WTC11 (cell line): ENCODE measurements at regions not wholly inside any gene's neighbourhood (a gene's known extent, or its start where the extent isn't known, plus 50 kb on each side); places are given as distances from the start of the nearest gene placed in this dataset.

Experiments
- ATAC-seq: fragments of 200-7000 bp; cut with Tn5 transposase; 2 replicates; pipeline ENCODE4 v1.10.0; 2021; ENCODE audit warnings: mild to moderate bottlenecking, moderate library complexity
- CTCF ChIA-PET: fragments of 300-600 bp; sonication (Branson Sonifier 250); formaldehyde crosslinking; loops from one replicate; lab custom pipeline; 2021; ENCODE audit warnings: antibody characterized with exemption; lab: Charles Lee
- POLR2A ChIA-PET: fragments of 350-600 bp; sonication (Branson Sonifier 250); formaldehyde crosslinking; loops from one replicate; lab custom pipeline; 2021; ENCODE audit warnings: antibody characterized with exemption; lab: Charles Lee
- DNase-seq: peaks from one replicate; pipeline ENCODE4 v3.0.0; 2021; ENCODE audit warnings: low spot score
- H3K27ac Mint-ChIP-seq: 2 replicates; pipeline ENCODE4 v1.8.0; 2021; ENCODE audit warnings: mixed read lengths
- H3K27me3 Mint-ChIP-seq: 2 replicates; pipeline ENCODE4 v1.8.0; 2021; ENCODE audit warnings: low read depth, mild to moderate bottlenecking, moderate library complexity, mixed read lengths
- H3K36me3 Mint-ChIP-seq: 2 replicates; pipeline ENCODE4 v1.8.0; 2021; ENCODE audit warnings: mixed read lengths
- H3K4me1 Mint-ChIP-seq: 2 replicates; pipeline ENCODE4 v1.8.0; 2022; ENCODE audit warnings: mixed read lengths
- H3K4me3 Mint-ChIP-seq: 2 replicates; pipeline ENCODE4 v1.8.0; 2021; ENCODE audit warnings: mild to moderate bottlenecking, moderate library complexity, mixed read lengths
- H3K9me3 Mint-ChIP-seq: 2 replicates; pipeline ENCODE4 v1.8.0; 2021; ENCODE audit warnings: mixed read lengths
- ARID4B ChIP-seq: sonication (generic); formaldehyde crosslinking; IDR thresholded peaks from 2 replicates; pipeline ENCODE4 v1.8.0; 2023; ENCODE audit warnings: missing genetic modification reagents, mild to moderate bottlenecking, borderline replicate concordance
- CBFB ChIP-seq: sonication (generic); formaldehyde crosslinking; IDR thresholded peaks from 2 replicates; pipeline ENCODE4 v1.8.1; 2022; ENCODE audit warnings: mild to moderate bottlenecking, low read depth, missing genetic modification reagents
- E2F5 ChIP-seq: sonication (generic); formaldehyde crosslinking; IDR thresholded peaks from 2 replicates; pipeline ENCODE4 v1.8.1; 2022; ENCODE audit warnings: mild to moderate bottlenecking, moderate library complexity, missing genetic modification reagents
- NFE2L1 ChIP-seq: sonication (generic); formaldehyde crosslinking; IDR thresholded peaks from 2 replicates; pipeline ENCODE4 v1.8.1; 2023; ENCODE audit warnings: missing genetic modification reagents
- NR2C2 ChIP-seq: sonication (generic); formaldehyde crosslinking; IDR thresholded peaks from 2 replicates; pipeline ENCODE4 v1.8.0; 2022; ENCODE audit warnings: mild to moderate bottlenecking, missing genetic modification reagents
- PREB ChIP-seq: sonication (generic); formaldehyde crosslinking; IDR thresholded peaks from 2 replicates; pipeline ENCODE4 v1.8.1; 2022; ENCODE audit warnings: mild to moderate bottlenecking, missing genetic modification reagents, moderate library complexity, borderline replicate concordance
- RELA ChIP-seq: sonication (generic); formaldehyde crosslinking; IDR thresholded peaks from 2 replicates; pipeline ENCODE4 v1.8.1; 2022; ENCODE audit warnings: missing genetic modification reagents, mild to moderate bottlenecking, borderline replicate concordance
- SMAD4 ChIP-seq: sonication (generic); formaldehyde crosslinking; IDR thresholded peaks from 2 replicates; pipeline ENCODE4 v1.8.0; 2022; ENCODE audit warnings: mild to moderate bottlenecking, missing genetic modification reagents
- TCF7 ChIP-seq: sonication (generic); formaldehyde crosslinking; IDR thresholded peaks from 2 replicates; pipeline ENCODE4 v1.8.0; 2022; ENCODE audit warnings: mild to moderate bottlenecking, low read depth, missing genetic modification reagents, moderate library complexity
- TP53 ChIP-seq: sonication (generic); formaldehyde crosslinking; IDR thresholded peaks from 2 replicates; pipeline ENCODE4 v1.8.1; 2023; ENCODE audit warnings: mild to moderate bottlenecking, missing genetic modification reagents
- USF1 ChIP-seq: sonication (generic); formaldehyde crosslinking; IDR thresholded peaks from 2 replicates; pipeline ENCODE4 v1.8.0; 2022; ENCODE audit warnings: mild to moderate bottlenecking, missing genetic modification reagents
- USF2 ChIP-seq: sonication (generic); formaldehyde crosslinking; IDR thresholded peaks from 2 replicates; pipeline ENCODE4 v1.8.1; 2023; ENCODE audit warnings: mild to moderate bottlenecking, missing genetic modification reagents, moderate library complexity
- ZNF138 ChIP-seq: sonication (generic); formaldehyde crosslinking; conservative IDR thresholded peaks from 2 replicates; pipeline ENCODE4 v1.8.1; 2022; ENCODE audit warnings: mild to moderate bottlenecking, moderate library complexity, missing genetic modification reagents
- ZNF232 ChIP-seq: sonication (generic); formaldehyde crosslinking; IDR thresholded peaks from 2 replicates; pipeline ENCODE4 v1.8.0; 2022; ENCODE audit warnings: mild to moderate bottlenecking, missing genetic modification reagents
- ZNF263 ChIP-seq: sonication (generic); formaldehyde crosslinking; IDR thresholded peaks from 2 replicates; pipeline ENCODE4 v1.8.1; 2022; ENCODE audit warnings: low read depth, mild to moderate bottlenecking, moderate library complexity, missing genetic modification reagents
- ZNF396 ChIP-seq: fragments of 250-450 bp; sonication (Bioruptor Pico); IDR thresholded peaks from 2 replicates; pipeline ENCODE4 v1.8.0; 2021; ENCODE audit warnings: mild to moderate bottlenecking, moderate library complexity, borderline replicate concordance
- ZNF423 ChIP-seq: fragments of 250-450 bp; sonication (Bioruptor Pico); IDR thresholded peaks from 2 replicates; pipeline ENCODE4 v2.1.2; 2022; ENCODE audit warnings: mild to moderate bottlenecking, moderate library complexity
- ZNF425 ChIP-seq: fragments of 250-450 bp; sonication (Bioruptor Pico); conservative IDR thresholded peaks from 2 replicates; pipeline ENCODE4 v1.9.0; 2021; ENCODE audit warnings: mild to moderate bottlenecking
- ZNF512 ChIP-seq: sonication (generic); formaldehyde crosslinking; IDR thresholded peaks from 2 replicates; pipeline ENCODE4 v1.8.1; 2022; ENCODE audit warnings: missing genetic modification reagents, borderline replicate concordance
- ZNF671 ChIP-seq: fragments of 250-450 bp; sonication (Bioruptor Pico); IDR thresholded peaks from 2 replicates; pipeline ENCODE4 v1.8.0; 2021; ENCODE audit warnings: mild to moderate bottlenecking

GRCh38 chr18:73535189-73535588 lies 612.4 kb downstream of the FBXO15 start (continued):
- TF ChIP-seq ZNF423 (CRISPR knock-in tag) = no peak
- TF ChIP-seq, all 79 proteins: peak for 0

GRCh38 chr18:73531601-73532000 lies 616.0 kb downstream of the FBXO15 start:
- no peak overlapping the region for H3K4me3 Mint-ChIP-seq
- peaks cover 17% of the 10 kb centered on the region for H3K9me3 Mint-ChIP-seq
- no peaks in the 10 kb centered on the region for H3K27me3 Mint-ChIP-seq
- no peak for DNase-seq
- peaks cover 15% of the 10 kb centered on the region for H3K4me1 Mint-ChIP-seq
- no peak for ATAC-seq
- TF ChIP-seq ZNF396 (CRISPR knock-in tag) = no peak
- no peak for TF ChIP-seq ARID4B (CRISPR knock-in tag)
- no peak for TF ChIP-seq NR2C2
- TF ChIP-seq ZNF512 = no peak
- TF ChIP-seq PREB (CRISPR knock-in tag) = no peak
- no peak for TF ChIP-seq TP53 (CRISPR knock-in tag)
- no peak for TF ChIP-seq ZNF232 (CRISPR knock-in tag)
- TF ChIP-seq USF1 (CRISPR knock-in tag) = no peak
- no peak for TF ChIP-seq SMAD4
- no peak for TF ChIP-seq USF2 (CRISPR knock-in tag)
- no peak for TF ChIP-seq RELA
- TF ChIP-seq ZNF425 (CRISPR knock-in tag) = no peak
- no peak for TF ChIP-seq ZNF671
- no peak for TF ChIP-seq NFE2L1 (CRISPR knock-in tag)
- no peak for TF ChIP-seq ZNF138 (CRISPR knock-in tag)
- TF ChIP-seq ZNF263 (CRISPR knock-in tag) = no peak
- no peak for TF ChIP-seq TCF7 (CRISPR knock-in tag)
- TF ChIP-seq CBFB (CRISPR knock-in tag) = no peak
- no peak for TF ChIP-seq ZNF423 (CRISPR knock-in tag)
- TF ChIP-seq E2F5 (CRISPR knock-in tag) = no peak
- no peak overlapping the region for H3K27ac Mint-ChIP-seq
- POLR2A ChIA-PET = no interaction called here
- CTCF ChIA-PET = no interaction called here
- no peaks in the 10 kb centered on the region for H3K36me3 Mint-ChIP-seq
